Choroid plexus epithelial cell (primary cell): ENCODE measurements at regions not wholly inside any gene's neighbourhood (a gene's known extent, or its start where the extent isn't known, plus 50 kb on each side); places are given as distances from the start of the nearest gene placed in this dataset.

Experiments
- DNase-seq: peaks from one replicate; pipeline ENCODE4 v3.0.0-alpha.2; 2010; ENCODE audit warnings: low read depth
- H3K4me3 ChIP-seq: 2 replicates; pipeline ENCODE4 v1.5.1; 2011; ENCODE audit warnings: low read depth, mild to moderate bottlenecking, control low read depth, low read length, moderate library complexity
- CTCF ChIP-seq: conservative IDR thresholded peaks from 2 replicates; pipeline ENCODE4 v1.5.1; 2011; ENCODE audit warnings: low read depth, mild to moderate bottlenecking, control low read depth, inconsistent platforms, low read length, moderate library complexity

GRCh38 chr18:46293742-46294181, 189.6 kb downstream of the HAUS1 start:
- H3K4me3 ChIP-seq = no peak overlapping the region
- no peak for TF ChIP-seq CTCF
- no peak for DNase-seq

- TF ChIP-seq CTCF = no peak
- H3K4me3 ChIP-seq = no peak overlapping the region
- no peak for DNase-seq
Observed at GRCh38 chr18:46294318-46294717, 190.1 kb downstream of the HAUS1 start.

GRCh38 chr18:46294751-46295150, 190.6 kb downstream of the HAUS1 start:
- no peak for TF ChIP-seq CTCF
- H3K4me3 ChIP-seq = no peak overlapping the region
- no peak for DNase-seq

- no peak for DNase-seq
- no peak overlapping the region for H3K4me3 ChIP-seq
- no peak for TF ChIP-seq CTCF
Observed at GRCh38 chr18:46295416-46295815, 191.2 kb downstream of the HAUS1 start.

GRCh38 chr18:46296656-46297055, 192.5 kb downstream of the HAUS1 start:
- TF ChIP-seq CTCF = no peak
- no peak overlapping the region for H3K4me3 ChIP-seq
- DNase-seq = no peak

- no peak for DNase-seq
- no peak overlapping the region for H3K4me3 ChIP-seq
- no peak for TF ChIP-seq CTCF
Observed at GRCh38 chr18:46297124-46297523, 192.9 kb downstream of the HAUS1 start.

- TF ChIP-seq CTCF = no peak
- no peak overlapping the region for H3K4me3 ChIP-seq
- DNase-seq = no peak
Observed at GRCh38 chr18:46297621-46298020, 193.4 kb downstream of the HAUS1 start.
